Neutrophil (primary cell): ENCODE measurements at regions not wholly inside any gene's neighbourhood (a gene's known extent, or its start where the extent isn't known, plus 50 kb on each side); places are given as distances from the start of the nearest gene placed in this dataset.

Source experiments
- H3K27ac ChIP-seq: fragments of 200-600 bp; sonication (generic); 2 replicates; pipeline ENCODE4 v1.5.1; 2016; ENCODE audit warnings: mild to moderate bottlenecking, moderate library complexity
- H3K27me3 ChIP-seq: fragments of 200-600 bp; sonication (generic); 2 replicates; pipeline ENCODE4 v1.6.0; 2016; ENCODE audit warnings: mild to moderate bottlenecking
- H3K36me3 ChIP-seq: fragments of 200-600 bp; sonication (generic); 2 replicates; pipeline ENCODE4 v1.5.1; 2017
- H3K4me1 ChIP-seq, 2 experiments: fragments of 200-600 bp in 1 of 2; sonication (generic) in 1 of 2; 1 replicate in 1 of 2; 2 replicates in 1 of 2; pipeline versions ENCODE4 v1.5.1 to v1.6.1; 2013 to 2016; ENCODE audit warnings: low read depth in 1 of 2, low read length in 1 of 2, mild to moderate bottlenecking in 1 of 2, moderate library complexity in 1 of 2; ENCODE audit not compliant: control insufficient read depth in 1 of 2, insufficient read depth in 1 of 2
- H3K4me3 ChIP-seq, 2 experiments: fragments of 200-600 bp in 1 of 2; sonication (generic) in 1 of 2; 1 replicate in 1 of 2; 2 replicates in 1 of 2; pipeline ENCODE4 v1.5.1; 2013 to 2016; ENCODE audit warnings: low read depth in 1 of 2, low read length in 1 of 2, mild to moderate bottlenecking in 1 of 2, moderate library complexity in 1 of 2
- H3K9me3 ChIP-seq: fragments of 200-600 bp; sonication (generic); 2 replicates; pipeline ENCODE4 v1.5.1; 2016
- TF ChIP-seq, protein P1 (sequence below): fragments of 200-600 bp; sonication (generic); IDR thresholded peaks from 2 replicates; pipeline ENCODE4 v1.5.1; 2016; ENCODE audit warnings: antibody characterized with exemption

DNA sequence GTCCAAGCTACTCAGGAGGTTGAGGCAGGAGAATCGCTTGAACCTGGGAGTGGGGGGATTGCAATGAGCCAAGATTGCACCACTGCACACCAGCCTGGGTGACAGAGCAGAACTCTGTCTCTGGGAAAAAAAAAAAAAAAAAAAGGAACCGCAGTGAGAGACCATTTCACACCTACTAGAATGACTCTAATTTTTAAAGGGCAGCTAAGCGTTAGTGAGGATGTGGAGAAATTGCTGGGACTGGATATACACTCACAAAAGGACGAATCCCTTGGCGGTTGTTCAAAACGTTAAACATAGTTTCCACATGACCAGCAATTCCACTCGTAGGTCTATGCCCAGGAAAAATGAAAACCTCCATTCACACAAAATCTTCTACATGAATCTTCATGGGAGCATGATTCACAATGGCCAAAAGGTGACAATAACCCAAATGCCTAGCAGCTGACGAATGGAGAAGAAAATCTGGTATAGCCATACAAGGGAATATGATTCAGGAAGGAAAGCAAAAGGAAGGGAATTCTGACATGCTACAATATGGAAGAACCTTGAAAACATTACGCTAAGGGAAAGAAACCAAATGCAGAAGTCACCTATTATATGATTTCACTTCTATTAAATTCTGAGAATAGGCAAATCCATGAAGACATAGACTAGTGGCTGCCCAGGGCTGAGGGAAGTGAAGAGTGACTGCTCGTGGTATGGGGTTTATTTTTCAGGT is 127.0 kb downstream of the CHSY1 start:
- Histone ChIP-seq H3K36me3 (no peaks in the 10 kb centered on the region), H3K9me3 (no peaks in the 10 kb centered on the region), H3K27me3 (no peaks in the 10 kb centered on the region), H3K4me3 (peak overlapping the region; percentile 19 to 38), H3K27ac (peak overlapping the region; percentile 88), H3K4me1 (peaks cover 58 to 60% of the 10 kb centered on the region in 2 experiments)
- TF ChIP-seq, protein P1, sequence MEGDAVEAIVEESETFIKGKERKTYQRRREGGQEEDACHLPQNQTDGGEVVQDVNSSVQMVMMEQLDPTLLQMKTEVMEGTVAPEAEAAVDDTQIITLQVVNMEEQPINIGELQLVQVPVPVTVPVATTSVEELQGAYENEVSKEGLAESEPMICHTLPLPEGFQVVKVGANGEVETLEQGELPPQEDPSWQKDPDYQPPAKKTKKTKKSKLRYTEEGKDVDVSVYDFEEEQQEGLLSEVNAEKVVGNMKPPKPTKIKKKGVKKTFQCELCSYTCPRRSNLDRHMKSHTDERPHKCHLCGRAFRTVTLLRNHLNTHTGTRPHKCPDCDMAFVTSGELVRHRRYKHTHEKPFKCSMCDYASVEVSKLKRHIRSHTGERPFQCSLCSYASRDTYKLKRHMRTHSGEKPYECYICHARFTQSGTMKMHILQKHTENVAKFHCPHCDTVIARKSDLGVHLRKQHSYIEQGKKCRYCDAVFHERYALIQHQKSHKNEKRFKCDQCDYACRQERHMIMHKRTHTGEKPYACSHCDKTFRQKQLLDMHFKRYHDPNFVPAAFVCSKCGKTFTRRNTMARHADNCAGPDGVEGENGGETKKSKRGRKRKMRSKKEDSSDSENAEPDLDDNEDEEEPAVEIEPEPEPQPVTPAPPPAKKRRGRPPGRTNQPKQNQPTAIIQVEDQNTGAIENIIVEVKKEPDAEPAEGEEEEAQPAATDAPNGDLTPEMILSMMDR: no peak

DNA sequence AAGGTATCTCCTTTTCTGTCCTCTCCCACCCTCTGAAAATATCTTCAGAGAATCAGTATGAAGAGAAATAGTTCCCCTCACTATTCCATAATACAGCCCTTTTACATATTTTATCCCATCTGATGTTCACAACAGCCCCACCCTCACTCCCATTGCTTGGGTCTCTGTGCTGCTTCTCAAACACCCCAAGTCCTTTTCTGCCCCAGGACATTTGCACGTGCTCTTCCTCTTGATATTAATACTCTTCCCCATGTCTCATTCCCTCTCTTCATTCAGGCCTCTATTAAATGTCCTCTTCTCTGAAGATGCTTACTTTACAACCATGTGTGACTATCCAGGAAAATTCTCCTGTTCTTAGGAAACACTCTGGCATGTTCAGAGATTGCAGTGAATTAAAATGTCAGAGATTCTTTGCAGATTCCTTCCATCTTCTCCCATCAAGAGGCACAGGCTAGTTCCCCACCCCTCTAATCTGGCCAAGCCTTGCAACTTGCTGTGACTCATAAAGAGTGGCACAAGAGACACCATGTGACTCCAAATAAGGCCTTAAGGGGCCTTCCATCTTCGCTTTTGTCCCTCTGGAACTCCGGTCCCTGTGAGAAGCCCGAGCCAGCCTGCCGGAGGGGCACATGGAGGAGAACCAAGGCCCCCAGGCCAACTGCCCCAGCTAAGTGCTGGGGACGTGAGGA is 128.5 kb downstream of the CHSY1 start:
- Histone ChIP-seq H3K4me1 (peaks cover 58 to 60% of the 10 kb centered on the region in 2 experiments), H3K4me3 (no peak overlapping the region), H3K27me3 (no peaks in the 10 kb centered on the region), H3K27ac (peak overlapping the region; percentile 88), H3K9me3 (no peaks in the 10 kb centered on the region), H3K36me3 (no peaks in the 10 kb centered on the region)
- TF ChIP-seq, protein P1: no peak

DNA sequence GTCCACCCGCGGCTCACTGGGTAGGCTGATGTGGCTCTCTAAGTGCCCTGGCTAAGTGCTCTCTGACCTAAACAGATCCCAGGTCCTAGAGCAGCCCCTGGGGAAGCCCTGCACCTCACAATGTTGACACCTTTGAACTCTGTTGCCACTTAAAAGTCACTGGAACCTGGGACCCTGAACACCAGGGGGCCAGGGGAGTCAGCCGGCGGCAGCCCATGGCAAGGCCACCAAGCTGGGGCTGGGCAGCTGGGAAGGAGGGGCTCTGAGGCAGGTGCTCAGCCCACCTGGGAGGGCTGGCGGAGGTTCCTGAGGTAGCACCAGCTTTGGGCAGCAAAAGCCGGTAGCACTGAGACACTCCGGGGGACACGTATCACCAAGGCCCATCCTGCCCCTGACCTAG is 129.0 kb downstream of the CHSY1 start:
- TF ChIP-seq, protein P1: no peak
- Histone ChIP-seq H3K36me3 (no peaks in the 10 kb centered on the region), H3K4me1 (peaks cover 57 to 58% of the 10 kb centered on the region in 2 experiments), H3K27ac (peak overlapping the region; percentile 88), H3K9me3 (no peaks in the 10 kb centered on the region), H3K4me3 (no peak overlapping the region), H3K27me3 (no peaks in the 10 kb centered on the region)

DNA sequence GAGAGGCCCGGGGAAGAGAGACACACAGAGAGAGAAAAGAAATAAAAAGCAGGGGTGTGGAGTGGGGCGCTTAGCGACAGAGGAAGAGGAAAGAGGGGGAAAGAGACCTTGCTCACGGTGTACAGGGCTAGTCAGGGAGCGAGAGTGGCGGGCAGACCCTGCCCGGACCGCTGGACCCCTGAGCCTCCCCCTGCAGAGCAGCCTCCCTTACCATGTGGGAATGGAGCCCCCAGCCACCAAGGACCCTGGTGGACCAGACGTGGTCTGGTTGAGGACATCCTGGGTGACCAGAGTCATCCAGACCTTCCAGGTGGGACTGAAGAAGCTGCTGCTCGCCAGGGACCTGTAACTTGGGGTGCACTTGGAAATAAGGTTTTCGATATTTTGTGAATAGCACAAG is 129.6 kb downstream of the CHSY1 start:
- TF ChIP-seq, protein P1: no peak
- peaks cover 51 to 53% of the 10 kb centered on the region in 2 experiments for H3K4me1 ChIP-seq
- H3K36me3 ChIP-seq: no peaks in the 10 kb centered on the region
- peak overlapping the region; percentile 54 for H3K27ac ChIP-seq
- H3K9me3 ChIP-seq: no peaks in the 10 kb centered on the region
- H3K4me3 ChIP-seq: peak overlapping the region; percentile 47 to 67
- no peaks in the 10 kb centered on the region for H3K27me3 ChIP-seq

DNA sequence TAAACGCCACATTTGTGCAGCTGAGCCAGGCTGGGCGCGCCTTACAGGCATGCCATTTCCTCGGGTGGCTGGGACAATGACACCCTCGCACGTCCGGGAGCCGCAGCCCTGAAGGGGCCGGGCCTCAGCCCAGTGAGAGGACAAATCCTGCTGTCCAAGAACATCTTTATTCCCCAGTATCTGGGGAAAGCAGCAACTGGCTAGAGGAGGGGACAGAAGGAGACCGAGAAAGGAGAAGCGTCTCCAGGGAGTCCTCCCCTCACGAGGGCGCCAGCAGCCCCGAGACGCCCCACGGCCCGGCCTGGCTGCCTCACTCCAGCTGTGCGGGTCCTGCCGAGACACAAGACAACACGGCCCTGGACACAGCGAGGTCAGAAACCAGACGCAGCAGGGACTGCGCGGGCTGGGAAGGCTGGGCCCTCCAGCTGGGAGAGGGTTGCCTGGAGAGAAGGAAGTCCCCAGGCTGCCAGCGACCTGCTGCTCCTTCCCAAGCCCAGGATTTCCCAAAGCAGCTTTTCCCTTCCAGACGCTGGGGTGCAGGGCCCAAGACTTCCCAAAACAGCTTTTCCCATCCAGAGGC is 130.2 kb downstream of the CHSY1 start:
- no peaks in the 10 kb centered on the region for H3K9me3 ChIP-seq
- peak overlapping the region; percentile 54 for H3K27ac ChIP-seq
- H3K4me1 ChIP-seq: peaks cover 45 to 48% of the 10 kb centered on the region in 2 experiments
- no peaks in the 10 kb centered on the region for H3K36me3 ChIP-seq
- TF ChIP-seq, protein P1: peak; percentile 64
- no peaks in the 10 kb centered on the region for H3K27me3 ChIP-seq
- peak overlapping the region; percentile 47 to 67 for H3K4me3 ChIP-seq
